ENCODE measurements at regions not wholly inside any gene's neighbourhood (a gene's known extent, or its start where the extent isn't known, plus 50 kb on each side); places are given as distances from the start of the nearest gene placed in this dataset.
"Not testable (repeated sequence)": the region's sequence is repeated elsewhere in the genome, so short reads cannot be mapped to it uniquely, and the experiment has no call there.

DNA sequence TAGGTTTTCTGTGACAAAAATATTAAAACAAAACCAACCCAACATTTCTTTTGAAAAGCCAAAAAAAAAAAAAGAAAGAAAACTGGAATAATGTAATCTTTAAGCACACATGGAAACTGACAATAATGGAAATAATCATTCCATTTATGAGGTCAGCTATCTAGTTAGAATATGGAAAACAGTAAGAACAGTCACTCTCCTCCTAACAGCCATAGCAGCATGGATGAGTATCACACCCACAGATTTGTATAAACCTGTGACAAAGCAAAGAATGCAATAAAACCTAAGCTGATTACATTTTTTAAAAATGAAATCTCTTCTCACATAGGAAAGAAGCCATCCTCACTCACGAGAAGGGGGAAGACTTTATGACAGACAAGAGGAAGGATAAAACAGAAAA, 437.8 kb downstream of the NYAP2 start:
- Histone ChIP-seq H3K9me3 (ENCODE audit: control insufficient read depth, insufficient read depth, low read length) (no peaks in the 10 kb centered on the region), H3K4me1 (ENCODE audit: insufficient read depth, low read length) (no peaks in the 10 kb centered on the region), H3K36me3 (ENCODE audit: insufficient read depth, low read length) (no peaks in the 10 kb centered on the region), H3K9ac (ENCODE audit: low read depth, low read length) (no peak overlapping the region)

- no peaks in the 10 kb centered on the region for H3K9me3 ChIP-seq (ENCODE audit: control insufficient read depth, insufficient read depth, low read length)
- H3K4me1 ChIP-seq (ENCODE audit: insufficient read depth, low read length), result no peaks in the 10 kb centered on the region
- no peaks in the 10 kb centered on the region for H3K36me3 ChIP-seq (ENCODE audit: insufficient read depth, low read length)
- H3K9ac ChIP-seq (ENCODE audit: low read depth, low read length), result no peak overlapping the region
Measured at GRCh38 chr2:225824748-225825449, 425.4 kb downstream of the NYAP2 start.

DNA sequence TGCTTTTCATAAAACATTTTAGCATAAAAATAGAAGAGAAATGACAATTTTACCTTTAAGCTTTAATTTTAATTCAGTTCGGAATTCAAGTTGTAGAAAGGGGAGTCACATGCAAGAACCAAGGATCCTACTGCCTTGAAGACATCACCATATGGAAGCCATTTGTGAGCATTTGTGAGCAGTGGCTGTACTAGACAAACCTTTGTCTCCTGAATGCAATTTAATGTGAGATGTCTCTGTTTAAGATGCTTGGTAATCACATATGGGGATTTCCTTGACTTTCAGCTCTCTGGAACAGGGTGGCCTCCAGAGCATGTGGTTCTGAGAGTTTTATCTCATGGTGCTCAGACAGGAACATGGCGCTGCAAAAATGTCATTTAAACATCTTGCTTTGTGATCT, 421.8 kb downstream of the NYAP2 start:
- H3K36me3 ChIP-seq (ENCODE audit: insufficient read depth, low read length), result no peaks in the 10 kb centered on the region
- H3K4me1 ChIP-seq (ENCODE audit: insufficient read depth, low read length), result no peaks in the 10 kb centered on the region
- H3K9me3 ChIP-seq (ENCODE audit: control insufficient read depth, insufficient read depth, low read length), result no peaks in the 10 kb centered on the region
- H3K9ac ChIP-seq (ENCODE audit: low read depth, low read length), result no peak overlapping the region

DNA sequence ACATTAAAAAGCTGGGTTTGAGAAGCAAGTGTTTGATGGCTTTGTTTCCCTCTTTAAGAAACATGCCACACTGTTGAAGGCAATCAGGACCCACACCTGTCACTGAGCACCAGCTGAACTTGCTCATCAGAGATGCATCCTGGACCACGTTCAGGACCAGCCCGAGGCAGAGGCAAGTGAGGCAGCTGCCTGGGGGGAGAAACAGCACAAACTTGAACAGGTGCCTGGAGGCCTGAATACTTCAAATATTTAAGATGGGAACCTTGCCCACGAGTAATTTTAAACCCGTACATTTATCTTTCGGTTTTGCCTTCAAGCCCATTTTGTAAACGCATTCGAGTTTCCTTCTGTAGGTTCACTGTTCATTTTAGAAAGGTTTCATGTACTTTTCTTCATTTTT, 421.3 kb downstream of the NYAP2 start:
- H3K4me1 ChIP-seq (ENCODE audit: insufficient read depth, low read length), result no peaks in the 10 kb centered on the region

GRCh38 chr2:225814554-225814953, 415.0 kb downstream of the NYAP2 start:
- no peaks in the 10 kb centered on the region for H3K9me3 ChIP-seq (ENCODE audit: control insufficient read depth, insufficient read depth, low read length)
- no peaks in the 10 kb centered on the region for H3K4me1 ChIP-seq (ENCODE audit: insufficient read depth, low read length)
- H3K36me3 ChIP-seq (ENCODE audit: insufficient read depth, low read length), result no peaks in the 10 kb centered on the region

More for the DNA sequence above, 421.3 kb downstream of the NYAP2 start:
- no peak overlapping the region for H3K9ac ChIP-seq (ENCODE audit: low read depth, low read length)
- no peaks in the 10 kb centered on the region for H3K9me3 ChIP-seq (ENCODE audit: control insufficient read depth, insufficient read depth, low read length)
- H3K36me3 ChIP-seq (ENCODE audit: insufficient read depth, low read length), result no peaks in the 10 kb centered on the region

DNA sequence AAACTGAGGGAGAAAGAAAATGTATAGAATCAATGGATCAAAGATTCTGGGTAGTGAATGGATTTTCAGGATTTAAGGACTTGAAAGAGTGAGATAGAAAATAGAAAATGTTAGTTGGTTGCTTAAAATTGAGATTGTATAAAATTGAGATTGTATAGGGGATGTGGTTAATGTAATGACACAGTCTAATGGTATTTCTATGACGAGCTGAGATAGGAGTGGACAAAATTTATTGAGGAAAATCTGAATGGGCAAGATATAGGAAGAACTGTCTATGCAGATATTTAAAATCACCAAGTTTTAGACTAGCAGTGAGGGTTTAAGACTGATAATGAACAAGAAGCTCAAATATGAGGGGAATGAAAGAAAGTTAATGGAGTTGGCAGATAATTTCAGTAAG, 406.6 kb downstream of the NYAP2 start:
- Histone ChIP-seq H3K9me3 (ENCODE audit: control insufficient read depth, insufficient read depth, low read length) (no peaks in the 10 kb centered on the region), H3K9ac (ENCODE audit: low read depth, low read length) (no peak overlapping the region), H3K4me1 (ENCODE audit: insufficient read depth, low read length) (no peaks in the 10 kb centered on the region), H3K36me3 (ENCODE audit: insufficient read depth, low read length) (no peaks in the 10 kb centered on the region)

More at GRCh38 chr2:225814554-225814953, 415.0 kb downstream of the NYAP2 start:
- H3K9ac ChIP-seq (ENCODE audit: low read depth, low read length), result no peak overlapping the region

DNA sequence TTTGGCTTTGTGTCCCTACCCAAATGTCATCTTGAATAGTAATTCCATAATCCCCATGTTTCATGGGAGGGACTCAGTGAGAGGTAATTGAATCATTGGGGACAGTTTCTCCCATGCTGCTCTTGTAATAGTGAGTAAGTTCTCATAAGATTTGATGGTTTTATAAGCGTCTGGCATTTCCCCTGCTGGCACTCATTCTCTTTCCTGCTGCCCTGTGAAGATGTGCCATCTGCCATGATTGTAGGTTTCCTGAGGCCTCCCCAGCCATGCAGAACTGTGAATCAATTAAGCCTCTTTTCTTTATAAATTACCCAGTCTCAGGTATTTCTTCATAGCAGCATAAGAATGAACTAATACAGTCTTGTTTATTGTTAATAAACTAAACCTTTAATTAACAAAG, 402.6 kb downstream of the NYAP2 start:
- not testable (repeated sequence) for H3K4me1 ChIP-seq (ENCODE audit: insufficient read depth, low read length)

DNA sequence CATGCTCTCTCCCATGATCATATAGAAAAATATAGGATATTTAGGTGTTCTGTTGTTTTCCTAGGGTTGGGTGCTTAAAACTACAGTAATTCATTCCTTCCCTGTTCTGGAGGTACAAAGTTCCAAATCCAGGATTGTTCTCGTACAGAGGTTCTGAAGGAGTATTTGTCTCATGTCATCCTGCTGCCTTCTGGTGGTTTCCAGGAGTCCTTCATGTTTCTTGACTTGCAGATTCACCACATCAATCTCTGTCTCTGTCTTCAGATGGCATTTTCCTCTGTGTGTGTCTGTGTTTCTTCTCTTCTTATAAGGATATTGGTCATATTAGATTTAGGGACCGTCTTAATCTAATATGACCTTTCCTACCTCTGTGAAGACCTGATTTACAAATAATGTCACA, 397.9 kb downstream of the NYAP2 start:
- Histone ChIP-seq H3K36me3 (ENCODE audit: insufficient read depth, low read length) (no peaks in the 10 kb centered on the region), H3K9me3 (ENCODE audit: control insufficient read depth, insufficient read depth, low read length) (no peaks in the 10 kb centered on the region), H3K9ac (ENCODE audit: low read depth, low read length) (no peak overlapping the region), H3K4me1 (ENCODE audit: insufficient read depth, low read length) (no peaks in the 10 kb centered on the region)

More for the DNA sequence above, 402.6 kb downstream of the NYAP2 start:
- not testable (repeated sequence) for H3K9me3 ChIP-seq (ENCODE audit: control insufficient read depth, insufficient read depth, low read length); H3K36me3 ChIP-seq (ENCODE audit: insufficient read depth, low read length); H3K9ac ChIP-seq (ENCODE audit: low read depth, low read length)

GRCh38 chr2:225794652-225795400, 395.3 kb downstream of the NYAP2 start:
- Histone ChIP-seq H3K9ac (ENCODE audit: low read depth, low read length) (no peak overlapping the region), H3K4me1 (ENCODE audit: insufficient read depth, low read length) (no peaks in the 10 kb centered on the region), H3K9me3 (ENCODE audit: control insufficient read depth, insufficient read depth, low read length) (no peaks in the 10 kb centered on the region), H3K36me3 (ENCODE audit: insufficient read depth, low read length) (no peaks in the 10 kb centered on the region)

DNA sequence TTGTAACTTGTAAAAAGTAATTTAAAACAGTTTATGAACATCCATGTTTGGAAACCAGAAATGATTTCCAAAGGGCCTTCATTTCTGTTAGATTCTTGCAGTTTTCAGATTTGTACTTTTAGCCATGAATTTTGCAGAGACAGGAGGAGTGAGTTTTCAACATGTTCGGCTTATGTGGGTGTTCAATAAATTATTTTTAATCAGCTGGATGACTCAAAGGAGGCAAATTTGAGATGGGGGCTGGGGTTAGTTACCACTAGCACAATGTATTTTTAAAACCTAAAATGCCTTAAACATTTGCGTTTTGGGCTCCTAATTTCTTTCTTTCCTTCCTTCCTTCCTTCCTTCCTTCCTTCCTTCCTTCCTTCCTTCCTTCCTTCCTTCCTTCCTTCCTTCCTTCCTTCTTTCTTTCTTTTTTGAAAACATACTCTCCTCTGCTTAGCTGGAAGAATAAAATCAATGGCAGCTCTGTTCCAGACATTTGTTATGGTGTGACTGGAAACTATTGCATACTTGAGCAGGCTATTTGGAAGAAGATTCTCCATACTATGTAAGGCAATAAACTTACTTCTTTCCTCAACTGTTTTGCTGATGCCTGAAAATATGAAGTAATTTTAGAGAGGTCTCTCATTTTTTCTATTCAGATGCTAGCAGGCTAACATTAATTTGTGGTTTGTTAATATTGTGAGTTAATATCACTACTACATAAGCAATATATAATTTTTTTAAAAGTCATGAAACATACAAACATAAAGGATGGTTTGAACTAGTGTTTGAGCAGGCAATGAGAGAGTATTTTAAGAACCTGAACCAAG, 394.4 kb downstream of the NYAP2 start:
- no peak overlapping the region for H3K9ac ChIP-seq (ENCODE audit: low read depth, low read length)

DNA sequence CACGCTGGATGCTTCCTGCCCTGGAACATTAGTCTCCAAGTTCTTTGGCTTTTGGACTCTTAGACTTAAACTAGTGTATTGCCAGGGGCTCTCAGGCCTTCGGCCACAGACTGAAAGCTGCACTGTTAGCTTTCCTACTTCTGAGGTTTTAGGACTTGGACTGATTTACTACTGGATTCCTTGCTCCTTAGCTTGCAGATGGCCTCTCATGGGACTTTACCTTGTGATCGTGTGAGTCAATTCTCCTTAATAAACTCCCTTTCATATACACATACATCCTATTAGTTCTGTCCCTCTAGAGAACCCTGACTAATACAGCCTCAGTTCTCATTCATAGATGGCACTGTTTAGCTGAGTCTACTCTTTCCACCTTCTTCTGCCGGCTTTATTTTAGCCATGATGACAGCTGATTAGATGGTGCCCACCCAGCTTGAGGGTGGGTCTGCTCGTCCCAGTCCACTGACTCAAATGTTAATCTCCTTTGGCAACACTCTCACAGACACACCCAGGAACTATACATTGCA, 389.1 kb downstream of the NYAP2 start:
- Histone ChIP-seq H3K4me1 (ENCODE audit: insufficient read depth, low read length) (no peaks in the 10 kb centered on the region), H3K36me3 (ENCODE audit: insufficient read depth, low read length) (no peaks in the 10 kb centered on the region), H3K9ac (ENCODE audit: low read depth, low read length) (no peak overlapping the region), H3K9me3 (ENCODE audit: control insufficient read depth, insufficient read depth, low read length) (no peaks in the 10 kb centered on the region)

More for the DNA sequence above, 394.4 kb downstream of the NYAP2 start:
- Histone ChIP-seq H3K36me3 (ENCODE audit: insufficient read depth, low read length) (no peaks in the 10 kb centered on the region), H3K4me1 (ENCODE audit: insufficient read depth, low read length) (no peaks in the 10 kb centered on the region), H3K9me3 (ENCODE audit: control insufficient read depth, insufficient read depth, low read length) (no peaks in the 10 kb centered on the region)

GRCh38 chr2:225787497-225787896, 388.0 kb downstream of the NYAP2 start:
- no peaks in the 10 kb centered on the region for H3K9me3 ChIP-seq (ENCODE audit: control insufficient read depth, insufficient read depth, low read length)
- H3K9ac ChIP-seq (ENCODE audit: low read depth, low read length), result no peak overlapping the region
- no peaks in the 10 kb centered on the region for H3K36me3 ChIP-seq (ENCODE audit: insufficient read depth, low read length)
- H3K4me1 ChIP-seq (ENCODE audit: insufficient read depth, low read length), result no peaks in the 10 kb centered on the region

GRCh38 chr2:225781991-225782390, 382.5 kb downstream of the NYAP2 start:
- Histone ChIP-seq H3K9me3 (ENCODE audit: control insufficient read depth, insufficient read depth, low read length) (no peaks in the 10 kb centered on the region), H3K9ac (ENCODE audit: low read depth, low read length) (no peak overlapping the region), H3K4me1 (ENCODE audit: insufficient read depth, low read length) (no peaks in the 10 kb centered on the region), H3K36me3 (ENCODE audit: insufficient read depth, low read length) (no peaks in the 10 kb centered on the region)

DNA sequence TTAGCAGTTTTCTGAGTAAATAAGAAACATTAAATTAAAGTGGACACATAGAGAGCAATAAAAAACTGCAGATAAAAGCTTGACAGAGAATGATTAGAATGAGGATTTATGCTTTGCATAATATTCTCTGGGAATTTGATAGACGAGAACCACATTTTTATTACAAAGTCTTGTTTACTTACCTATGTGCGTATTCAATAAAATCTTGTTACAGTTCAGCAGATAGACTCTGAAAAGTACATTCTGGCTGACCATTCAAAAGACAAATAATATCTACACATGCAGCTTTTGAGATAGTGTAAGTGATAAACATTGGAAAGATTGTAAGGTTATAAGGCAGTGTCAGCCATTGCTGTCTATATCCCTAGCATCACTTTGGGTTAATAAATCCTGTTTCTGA, 381.6 kb downstream of the NYAP2 start:
- H3K9ac ChIP-seq (ENCODE audit: low read depth, low read length), result no peak overlapping the region
- no peaks in the 10 kb centered on the region for H3K4me1 ChIP-seq (ENCODE audit: insufficient read depth, low read length)
- no peaks in the 10 kb centered on the region; the same call in 1 of the 2 replicates for H3K9me3 ChIP-seq (ENCODE audit: control insufficient read depth, insufficient read depth, low read length)
- H3K36me3 ChIP-seq (ENCODE audit: insufficient read depth, low read length), result no peaks in the 10 kb centered on the region

All from ES-I3 (cell line).